22Rv1 (cell line): ENCODE measurements at regions not wholly inside any gene's neighbourhood (a gene's known extent, or its start where the extent isn't known, plus 50 kb on each side); places are given as distances from the start of the nearest gene placed in this dataset.

ENCODE experiments used
- ZFX ChIP-seq: fragments of 450-650 bp; IDR thresholded peaks from 2 replicates; pipeline ENCODE4 v1.6.1; 2017; ENCODE audit warnings: antibody characterized with exemption, borderline replicate concordance
- TF ChIP-seq, protein P1 (sequence below): fragments of 450-650 bp; IDR thresholded peaks from 2 replicates; pipeline ENCODE4 v1.5.1; 2017; ENCODE audit warnings: mild to moderate bottlenecking

DNA sequence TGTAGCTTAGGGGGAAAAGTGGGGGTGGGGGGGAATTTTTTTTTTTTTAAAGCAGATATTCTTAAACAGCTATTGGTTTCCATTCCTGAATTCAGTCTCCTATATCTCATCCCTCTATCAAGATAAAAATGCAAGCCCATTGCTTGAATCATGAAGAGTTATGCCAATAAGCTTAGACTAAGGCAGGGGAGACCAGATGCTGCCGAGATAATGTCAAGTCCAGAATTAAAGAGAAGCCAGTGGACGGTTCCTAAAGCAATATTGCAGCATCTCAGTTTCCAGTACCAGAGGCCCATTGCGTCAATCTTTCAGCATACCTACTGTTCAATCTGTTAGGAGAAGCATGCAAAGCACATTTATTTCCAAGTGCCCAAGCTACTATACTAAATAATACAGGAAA lies 309.4 kb downstream of the BARHL2 start:
- TF ChIP-seq, protein P1, sequence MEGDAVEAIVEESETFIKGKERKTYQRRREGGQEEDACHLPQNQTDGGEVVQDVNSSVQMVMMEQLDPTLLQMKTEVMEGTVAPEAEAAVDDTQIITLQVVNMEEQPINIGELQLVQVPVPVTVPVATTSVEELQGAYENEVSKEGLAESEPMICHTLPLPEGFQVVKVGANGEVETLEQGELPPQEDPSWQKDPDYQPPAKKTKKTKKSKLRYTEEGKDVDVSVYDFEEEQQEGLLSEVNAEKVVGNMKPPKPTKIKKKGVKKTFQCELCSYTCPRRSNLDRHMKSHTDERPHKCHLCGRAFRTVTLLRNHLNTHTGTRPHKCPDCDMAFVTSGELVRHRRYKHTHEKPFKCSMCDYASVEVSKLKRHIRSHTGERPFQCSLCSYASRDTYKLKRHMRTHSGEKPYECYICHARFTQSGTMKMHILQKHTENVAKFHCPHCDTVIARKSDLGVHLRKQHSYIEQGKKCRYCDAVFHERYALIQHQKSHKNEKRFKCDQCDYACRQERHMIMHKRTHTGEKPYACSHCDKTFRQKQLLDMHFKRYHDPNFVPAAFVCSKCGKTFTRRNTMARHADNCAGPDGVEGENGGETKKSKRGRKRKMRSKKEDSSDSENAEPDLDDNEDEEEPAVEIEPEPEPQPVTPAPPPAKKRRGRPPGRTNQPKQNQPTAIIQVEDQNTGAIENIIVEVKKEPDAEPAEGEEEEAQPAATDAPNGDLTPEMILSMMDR = no peak
- no peak for TF ChIP-seq ZFX
